Erythroblast (primary cell): ENCODE measurements at regions not wholly inside any gene's neighbourhood (a gene's known extent, or its start where the extent isn't known, plus 50 kb on each side); places are given as distances from the start of the nearest gene placed in this dataset.

ENCODE experiments used
- GATA1 ChIP-seq: IDR thresholded peaks from 2 replicates; pipeline ENCODE4 v1.6.1; 2011; ENCODE audit warnings: low read depth, mild to moderate bottlenecking, control low read depth, low read length, moderate library complexity
- POLR2A ChIP-seq: IDR thresholded peaks from 2 replicates; pipeline ENCODE4 v1.6.1; 2011; ENCODE audit warnings: mild to moderate bottlenecking, low read length

GRCh38 chr12:34295366-34296142 is 273.3 kb downstream of the ALG10 start:
- TF ChIP-seq POLR2A = no peak
- no peak for TF ChIP-seq GATA1
